Mesothelial cell of epicardium (in vitro differentiated cells): ENCODE measurements at regions not wholly inside any gene's neighbourhood (a gene's known extent, or its start where the extent isn't known, plus 50 kb on each side); places are given as distances from the start of the nearest gene placed in this dataset.

Source experiments
- DNase-seq, 2 experiments: peaks; one replicate each; pipeline ENCODE4 v3.0.0; 2021; ENCODE audit warnings: low spot score in 2 of 2; ENCODE audit not compliant: unreplicated experiment in 2 of 2
- H3K27ac Mint-ChIP-seq: 2 replicates; pipeline ENCODE4 v1.8.0; 2021; ENCODE audit warnings: mixed read lengths
- H3K27me3 Mint-ChIP-seq: 2 replicates; pipeline ENCODE4 v1.8.0; 2021; ENCODE audit warnings: low read depth, mixed read lengths
- H3K36me3 Mint-ChIP-seq: 2 replicates; pipeline ENCODE4 v1.8.0; 2021; ENCODE audit warnings: mixed read lengths
- H3K4me1 Mint-ChIP-seq: 2 replicates; pipeline ENCODE4 v1.8.0; 2021; ENCODE audit warnings: mixed read lengths
- H3K4me3 Mint-ChIP-seq: 2 replicates; pipeline ENCODE4 v1.8.0; 2021; ENCODE audit warnings: mild to moderate bottlenecking, moderate library complexity, mixed read lengths
- H3K9me3 Mint-ChIP-seq: 2 replicates; pipeline ENCODE4 v1.8.0; 2021; ENCODE audit warnings: mixed read lengths
- TF ChIP-seq, protein P1 (sequence below): fragments of 200-600 bp; sonication (generic); IDR thresholded peaks from one replicate; pipeline ENCODE4 v1.5.0; 2021; ENCODE audit warnings: antibody characterized with exemption; ENCODE audit not compliant: unreplicated experiment

DNA sequence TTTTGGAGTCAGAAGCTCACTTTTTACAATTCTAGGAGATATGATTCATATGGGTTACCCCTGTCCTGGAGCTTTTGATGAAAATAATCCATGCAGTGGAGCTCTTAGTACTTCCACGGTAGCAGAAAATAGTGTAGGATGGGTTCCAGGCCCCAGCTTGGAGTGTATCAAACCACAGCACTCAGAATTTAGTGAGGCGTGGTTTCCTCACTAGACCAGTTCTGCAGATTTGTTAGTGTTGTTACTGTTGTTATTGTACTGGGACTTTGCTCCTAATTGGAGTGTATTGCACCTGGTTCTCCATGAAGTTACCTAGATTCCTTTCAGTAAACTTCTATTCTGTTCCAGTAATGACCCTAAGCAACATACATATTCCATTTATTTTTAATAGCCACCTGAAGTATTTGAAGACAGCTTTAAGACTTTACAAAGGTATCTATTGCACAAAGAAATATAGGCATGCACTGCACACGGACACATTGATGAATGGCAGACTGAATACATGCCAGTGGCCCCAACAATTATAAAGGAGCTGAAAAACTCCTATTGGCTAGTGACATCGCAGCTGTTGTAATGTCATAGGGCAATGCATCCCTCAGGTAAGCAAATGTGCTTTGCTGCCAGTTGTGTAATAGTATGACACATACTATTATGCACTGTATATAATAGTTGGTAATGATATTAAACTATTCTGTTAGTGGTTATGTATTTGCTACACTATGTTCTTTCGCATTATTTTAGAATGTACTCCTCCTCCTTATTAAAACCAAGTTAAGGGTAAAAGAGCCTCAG is 1058.0 kb downstream of the KCNT2 start:
- DNase-seq, result no peak
- H3K36me3 Mint-ChIP-seq, result no peaks in the 10 kb centered on the region
- TF ChIP-seq, protein P1, sequence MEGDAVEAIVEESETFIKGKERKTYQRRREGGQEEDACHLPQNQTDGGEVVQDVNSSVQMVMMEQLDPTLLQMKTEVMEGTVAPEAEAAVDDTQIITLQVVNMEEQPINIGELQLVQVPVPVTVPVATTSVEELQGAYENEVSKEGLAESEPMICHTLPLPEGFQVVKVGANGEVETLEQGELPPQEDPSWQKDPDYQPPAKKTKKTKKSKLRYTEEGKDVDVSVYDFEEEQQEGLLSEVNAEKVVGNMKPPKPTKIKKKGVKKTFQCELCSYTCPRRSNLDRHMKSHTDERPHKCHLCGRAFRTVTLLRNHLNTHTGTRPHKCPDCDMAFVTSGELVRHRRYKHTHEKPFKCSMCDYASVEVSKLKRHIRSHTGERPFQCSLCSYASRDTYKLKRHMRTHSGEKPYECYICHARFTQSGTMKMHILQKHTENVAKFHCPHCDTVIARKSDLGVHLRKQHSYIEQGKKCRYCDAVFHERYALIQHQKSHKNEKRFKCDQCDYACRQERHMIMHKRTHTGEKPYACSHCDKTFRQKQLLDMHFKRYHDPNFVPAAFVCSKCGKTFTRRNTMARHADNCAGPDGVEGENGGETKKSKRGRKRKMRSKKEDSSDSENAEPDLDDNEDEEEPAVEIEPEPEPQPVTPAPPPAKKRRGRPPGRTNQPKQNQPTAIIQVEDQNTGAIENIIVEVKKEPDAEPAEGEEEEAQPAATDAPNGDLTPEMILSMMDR, result no peak
- H3K27ac Mint-ChIP-seq, result no peak overlapping the region
- H3K4me1 Mint-ChIP-seq, result peaks cover 6% of the 10 kb centered on the region
- H3K27me3 Mint-ChIP-seq, result no peaks in the 10 kb centered on the region
- H3K4me3 Mint-ChIP-seq, result no peak overlapping the region
- H3K9me3 Mint-ChIP-seq, result no peaks in the 10 kb centered on the region

DNA sequence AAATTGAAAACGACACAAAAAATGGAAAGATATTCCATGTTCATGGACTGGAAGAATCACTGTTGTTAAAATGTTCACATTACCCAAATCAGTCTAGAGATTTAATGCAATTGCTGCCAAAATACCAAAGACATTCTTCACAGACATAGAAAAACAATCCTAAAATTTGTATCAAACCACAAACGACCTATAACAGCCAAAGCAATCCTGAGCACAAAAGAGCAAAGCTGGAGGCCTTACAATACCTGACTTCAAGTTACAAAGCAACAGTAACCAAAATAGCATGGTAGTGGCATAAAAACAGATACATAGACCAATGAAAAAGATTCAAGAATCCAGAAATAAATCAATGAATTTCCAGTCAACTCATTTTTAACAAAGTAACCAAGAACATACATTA is 1077.3 kb downstream of the KCNT2 start:
- no peaks in the 10 kb centered on the region for H3K4me1 Mint-ChIP-seq
- H3K4me3 Mint-ChIP-seq, result no peak overlapping the region
- DNase-seq, result no peak
- TF ChIP-seq, protein P1, result no peak
- peaks cover 8% of the 10 kb centered on the region for H3K9me3 Mint-ChIP-seq
- H3K27ac Mint-ChIP-seq, result no peak overlapping the region
- H3K36me3 Mint-ChIP-seq, result no peaks in the 10 kb centered on the region
- H3K27me3 Mint-ChIP-seq, result no peaks in the 10 kb centered on the region

DNA sequence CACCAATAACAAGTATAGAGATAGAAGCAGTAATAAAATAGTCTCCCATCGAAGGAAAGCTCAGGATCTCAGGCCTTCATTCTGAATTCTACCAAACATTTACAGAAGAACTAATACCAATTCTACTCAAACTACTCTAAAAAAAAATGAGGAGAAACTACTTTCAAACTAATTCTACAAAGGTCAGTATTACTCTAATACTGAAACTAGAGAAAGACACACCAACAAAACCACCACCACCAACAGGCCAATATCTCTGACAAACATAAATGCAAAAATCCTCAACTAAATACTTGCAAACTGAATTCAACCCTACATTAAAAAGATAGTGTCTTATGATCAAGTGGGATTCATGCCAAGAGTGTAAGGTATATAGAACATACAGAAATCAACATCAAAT is 1078.4 kb downstream of the KCNT2 start:
- Mint-ChIP-seq H3K9me3 (peaks cover 8% of the 10 kb centered on the region), H3K27me3 (no peaks in the 10 kb centered on the region), H3K4me1 (no peaks in the 10 kb centered on the region), H3K4me3 (no peak overlapping the region), H3K36me3 (no peaks in the 10 kb centered on the region), H3K27ac (no peak overlapping the region)
- no peak for DNase-seq
- TF ChIP-seq, protein P1, result no peak

DNA sequence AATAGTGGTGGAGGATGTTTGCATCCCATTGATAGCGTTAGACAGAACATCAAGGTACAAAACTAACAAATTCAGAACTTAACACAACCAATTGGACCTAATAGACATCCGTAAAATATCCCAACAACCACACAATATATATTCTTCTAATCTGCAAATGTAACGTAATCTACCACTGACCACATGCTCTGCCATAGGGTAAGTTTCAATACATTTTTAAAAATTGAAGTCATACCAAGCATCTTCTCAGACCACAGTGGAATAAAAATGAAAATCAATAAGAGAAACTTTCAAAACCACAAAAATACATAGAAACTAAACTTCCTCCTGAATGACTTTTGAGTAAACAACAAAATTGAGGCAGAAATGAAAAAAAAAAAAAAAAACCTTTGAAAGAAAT is 1087.5 kb downstream of the KCNT2 start:
- DNase-seq, result no peak
- TF ChIP-seq, protein P1, result no peak
- no peaks in the 10 kb centered on the region for H3K27me3 Mint-ChIP-seq
- no peaks in the 10 kb centered on the region for H3K36me3 Mint-ChIP-seq
- H3K9me3 Mint-ChIP-seq, result peaks cover 32% of the 10 kb centered on the region
- no peaks in the 10 kb centered on the region for H3K4me1 Mint-ChIP-seq
- no peak overlapping the region for H3K4me3 Mint-ChIP-seq
- H3K27ac Mint-ChIP-seq, result no peak overlapping the region

DNA sequence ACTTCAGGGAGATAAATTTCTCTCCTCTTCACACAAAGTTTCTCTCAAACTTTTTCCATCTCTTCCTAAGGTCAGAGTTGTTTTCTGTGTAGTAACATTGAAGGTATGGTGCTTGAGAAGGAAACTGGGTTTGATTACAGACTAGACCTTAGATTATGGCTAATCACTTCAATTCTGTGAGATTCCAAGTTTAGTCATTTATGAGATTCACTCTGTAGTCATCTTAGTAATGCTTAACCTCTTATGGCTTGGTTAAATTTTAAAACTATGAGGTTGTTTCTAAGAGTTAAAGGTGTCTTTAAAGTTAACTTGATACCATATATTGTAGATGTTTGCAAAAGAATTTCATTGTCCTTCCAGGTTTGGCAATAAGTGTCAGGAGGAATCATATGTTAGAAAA is 1092.2 kb downstream of the KCNT2 start:
- Mint-ChIP-seq H3K27ac (no peak overlapping the region), H3K4me3 (no peak overlapping the region), H3K36me3 (no peaks in the 10 kb centered on the region), H3K9me3 (peaks cover 9% of the 10 kb centered on the region), H3K4me1 (no peaks in the 10 kb centered on the region), H3K27me3 (no peaks in the 10 kb centered on the region)
- DNase-seq, result no peak
- TF ChIP-seq, protein P1, result no peak
